ENCODE measurements at regions not wholly inside any gene's neighbourhood (a gene's known extent, or its start where the extent isn't known, plus 50 kb on each side); places are given as distances from the start of the nearest gene placed in this dataset.

DNA sequence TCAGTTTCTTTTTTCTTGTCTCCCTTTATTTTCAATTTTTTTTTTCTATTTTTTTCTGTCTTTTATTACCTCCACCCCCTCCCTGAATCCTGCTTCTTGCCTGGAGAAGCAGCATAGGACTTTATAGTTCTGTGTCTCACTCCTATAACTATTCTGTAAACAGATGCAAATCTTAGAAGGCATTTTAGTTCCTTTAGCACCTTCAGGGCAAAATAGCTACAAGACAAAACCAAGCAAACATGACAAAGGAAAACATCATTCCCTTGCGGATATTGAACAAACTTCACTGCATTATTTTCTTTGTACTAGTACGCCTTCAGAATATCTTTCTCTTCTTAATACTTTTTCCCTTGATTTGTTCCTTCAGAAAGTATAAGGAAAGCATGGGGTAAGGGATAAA is 446.2 kb upstream of the CHORDC1 start:
- H2AFZ ChIP-seq (ENCODE audit: low read length, unreplicated experiment): no peak overlapping the region
- no peak overlapping the region for H3K27ac ChIP-seq (ENCODE audit: low read depth, low read length)
- no peaks in the 10 kb centered on the region for H3K79me2 ChIP-seq (ENCODE audit: control insufficient read depth, insufficient read depth, low read length, unreplicated experiment)
- no peaks in the 10 kb centered on the region for H3K27me3 ChIP-seq (ENCODE audit: insufficient read depth, low read length)
- no peaks in the 10 kb centered on the region for H3K36me3 ChIP-seq (ENCODE audit: insufficient read depth, low read length)
- H3K4me3 ChIP-seq (ENCODE audit: low read depth, low read length): no peak overlapping the region
- no peaks in the 10 kb centered on the region for H3K4me1 ChIP-seq (ENCODE audit: control insufficient read depth, insufficient read depth, low read length, unreplicated experiment)

DNA sequence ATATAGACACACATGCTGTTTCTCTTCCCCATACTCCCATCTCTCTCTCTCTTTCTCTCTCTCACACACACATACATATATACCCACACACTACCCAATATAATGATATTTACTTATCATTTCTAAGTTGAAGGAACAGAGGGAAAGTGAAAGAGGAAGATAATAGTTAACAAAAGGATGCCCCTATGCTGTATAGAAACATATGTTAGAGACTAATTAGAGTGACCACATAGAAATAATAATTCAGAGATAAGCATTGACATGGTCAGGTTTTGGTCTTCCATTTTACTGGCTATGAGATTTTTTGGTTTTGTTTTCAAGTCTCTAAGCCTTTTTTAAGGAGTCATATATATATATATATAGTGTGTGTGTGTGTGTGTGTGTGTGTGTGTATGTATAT is 445.7 kb upstream of the CHORDC1 start:
- Histone ChIP-seq H3K4me3 (ENCODE audit: low read depth, low read length) (no peak overlapping the region), H3K27me3 (ENCODE audit: insufficient read depth, low read length) (no peaks in the 10 kb centered on the region), H3K27ac (ENCODE audit: low read depth, low read length) (no peak overlapping the region), H3K36me3 (ENCODE audit: insufficient read depth, low read length) (no peaks in the 10 kb centered on the region), H3K79me2 (ENCODE audit: control insufficient read depth, insufficient read depth, low read length, unreplicated experiment) (no peaks in the 10 kb centered on the region), H2AFZ (ENCODE audit: low read length, unreplicated experiment) (no peak overlapping the region), H3K4me1 (ENCODE audit: control insufficient read depth, insufficient read depth, low read length, unreplicated experiment) (no peaks in the 10 kb centered on the region)

DNA sequence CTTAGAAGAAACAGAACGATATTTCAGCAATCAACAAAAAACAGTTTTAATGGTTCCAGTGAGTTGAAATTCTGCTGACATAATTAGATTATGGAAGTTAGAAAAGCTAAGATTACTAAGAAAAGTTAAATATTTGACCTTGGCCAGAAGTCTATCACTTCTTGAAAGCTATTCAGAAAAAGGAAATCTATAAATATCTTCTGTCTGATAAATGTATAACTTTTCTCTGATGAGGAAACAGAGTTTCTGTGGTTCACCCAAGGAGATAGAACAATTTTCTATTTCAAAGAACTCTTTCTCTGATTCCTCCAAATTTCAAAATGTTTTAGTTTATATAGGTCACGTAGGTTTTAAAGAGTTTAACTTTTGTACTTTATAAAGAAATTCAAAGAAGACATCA is 438.4 kb upstream of the CHORDC1 start:
- Histone ChIP-seq H3K36me3 (ENCODE audit: insufficient read depth, low read length) (no peaks in the 10 kb centered on the region), H2AFZ (ENCODE audit: low read length, unreplicated experiment) (no peak overlapping the region), H3K27ac (ENCODE audit: low read depth, low read length) (no peak overlapping the region), H3K4me3 (ENCODE audit: low read depth, low read length) (no peak overlapping the region), H3K79me2 (ENCODE audit: control insufficient read depth, insufficient read depth, low read length, unreplicated experiment) (no peaks in the 10 kb centered on the region), H3K4me1 (ENCODE audit: control insufficient read depth, insufficient read depth, low read length, unreplicated experiment) (no peaks in the 10 kb centered on the region), H3K27me3 (ENCODE audit: insufficient read depth, low read length) (no peaks in the 10 kb centered on the region)

DNA sequence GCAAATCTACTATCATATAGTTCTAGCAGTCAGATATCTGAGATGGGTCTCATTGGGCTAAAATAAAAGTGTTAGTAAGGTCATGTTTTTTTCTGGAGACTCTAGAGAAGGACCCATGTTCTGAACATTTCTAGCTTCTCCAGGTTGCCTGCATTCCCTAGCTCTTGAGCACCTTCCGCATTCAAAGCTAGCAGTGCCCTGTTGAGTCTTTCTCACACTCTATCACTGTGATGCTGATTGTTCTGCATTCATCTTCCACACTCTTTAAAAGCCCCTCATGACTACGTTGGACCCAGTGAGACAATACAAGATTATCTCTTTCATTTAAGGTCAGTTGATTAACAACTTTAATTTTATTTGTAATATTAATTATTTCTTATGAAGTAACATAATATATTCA is 433.3 kb upstream of the CHORDC1 start:
- no peaks in the 10 kb centered on the region for H3K27me3 ChIP-seq (ENCODE audit: insufficient read depth, low read length)
- H3K36me3 ChIP-seq (ENCODE audit: insufficient read depth, low read length): no peaks in the 10 kb centered on the region
- no peaks in the 10 kb centered on the region for H3K4me1 ChIP-seq (ENCODE audit: control insufficient read depth, insufficient read depth, low read length, unreplicated experiment)
- no peak overlapping the region for H3K4me3 ChIP-seq (ENCODE audit: low read depth, low read length)
- H3K79me2 ChIP-seq (ENCODE audit: control insufficient read depth, insufficient read depth, low read length, unreplicated experiment): no peaks in the 10 kb centered on the region
- no peak overlapping the region for H3K27ac ChIP-seq (ENCODE audit: low read depth, low read length)
- H2AFZ ChIP-seq (ENCODE audit: low read length, unreplicated experiment): no peak overlapping the region

DNA sequence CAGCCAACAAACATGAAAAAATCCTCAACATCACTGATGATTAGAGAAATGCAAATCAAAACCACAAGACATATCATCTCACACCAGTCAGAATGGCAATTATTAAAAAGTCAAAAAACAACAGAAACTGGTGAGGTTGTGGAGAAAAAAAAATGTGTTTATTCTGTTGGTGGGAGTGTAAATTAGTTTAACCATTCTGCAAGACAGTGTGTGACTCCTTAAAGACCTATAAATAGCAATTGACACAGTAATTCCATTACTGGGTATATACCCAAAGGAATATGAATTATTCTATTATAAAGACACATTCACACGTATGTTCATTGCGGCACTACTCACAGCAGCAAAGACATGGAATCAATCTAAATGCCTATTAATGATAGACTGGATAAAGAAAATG is 427.3 kb upstream of the CHORDC1 start:
- no peak overlapping the region for H3K27ac ChIP-seq (ENCODE audit: low read depth, low read length)
- no peaks in the 10 kb centered on the region for H3K27me3 ChIP-seq (ENCODE audit: insufficient read depth, low read length)
- H3K79me2 ChIP-seq (ENCODE audit: control insufficient read depth, insufficient read depth, low read length, unreplicated experiment): no peaks in the 10 kb centered on the region

DNA sequence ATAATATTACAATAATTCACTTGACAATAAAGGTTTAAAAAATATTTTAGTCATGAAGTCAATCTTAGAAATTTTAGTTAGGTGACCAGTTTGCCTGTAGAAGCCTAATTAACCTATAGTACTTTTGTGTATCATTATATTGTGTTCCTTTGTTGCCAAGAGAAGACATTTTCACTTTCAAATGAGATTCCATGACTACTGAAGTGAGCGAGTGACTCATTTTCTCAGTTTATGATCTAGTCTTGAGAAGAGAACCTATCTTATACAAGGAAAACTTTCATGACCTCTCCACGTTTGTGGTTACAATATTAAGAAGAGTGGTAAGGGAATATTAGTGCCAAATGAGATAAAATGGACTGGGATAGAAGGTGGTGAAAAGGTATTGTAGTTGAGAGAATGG is 423.9 kb upstream of the CHORDC1 start:
- Histone ChIP-seq H3K79me2 (ENCODE audit: control insufficient read depth, insufficient read depth, low read length, unreplicated experiment) (no peaks in the 10 kb centered on the region), H3K36me3 (ENCODE audit: insufficient read depth, low read length) (no peaks in the 10 kb centered on the region)

More for the DNA sequence above, 427.3 kb upstream of the CHORDC1 start:
- Histone ChIP-seq H3K4me1 (ENCODE audit: control insufficient read depth, insufficient read depth, low read length, unreplicated experiment) (no peaks in the 10 kb centered on the region), H2AFZ (ENCODE audit: low read length, unreplicated experiment) (no peak overlapping the region), H3K4me3 (ENCODE audit: low read depth, low read length) (no peak overlapping the region), H3K36me3 (ENCODE audit: insufficient read depth, low read length) (no peaks in the 10 kb centered on the region)

DNA sequence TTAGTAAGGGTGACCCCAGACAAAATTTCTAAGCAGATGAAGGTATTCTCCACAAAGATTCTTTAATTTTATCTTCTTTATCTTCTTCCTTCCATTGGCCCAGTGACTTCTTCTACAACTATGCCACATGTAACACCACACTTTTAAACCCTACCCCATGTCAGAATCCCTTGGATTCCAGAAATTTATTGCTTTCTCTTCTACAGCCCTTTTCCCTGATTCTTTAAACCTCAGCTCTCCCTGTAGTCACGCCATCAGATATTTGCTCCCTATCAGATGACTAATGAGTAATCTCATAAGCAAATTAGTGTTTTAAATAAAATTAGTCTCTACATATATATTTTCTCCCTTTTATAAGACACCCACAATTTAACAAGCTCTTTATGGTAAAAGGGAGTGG is 423.4 kb upstream of the CHORDC1 start:
- Histone ChIP-seq H3K79me2 (ENCODE audit: control insufficient read depth, insufficient read depth, low read length, unreplicated experiment) (no peaks in the 10 kb centered on the region), H2AFZ (ENCODE audit: low read length, unreplicated experiment) (no peak overlapping the region), H3K4me3 (ENCODE audit: low read depth, low read length) (no peak overlapping the region), H3K27me3 (ENCODE audit: insufficient read depth, low read length) (no peaks in the 10 kb centered on the region), H3K27ac (ENCODE audit: low read depth, low read length) (no peak overlapping the region), H3K36me3 (ENCODE audit: insufficient read depth, low read length) (no peaks in the 10 kb centered on the region), H3K4me1 (ENCODE audit: control insufficient read depth, insufficient read depth, low read length, unreplicated experiment) (no peaks in the 10 kb centered on the region)

More for the DNA sequence above, 423.9 kb upstream of the CHORDC1 start:
- no peak overlapping the region for H2AFZ ChIP-seq (ENCODE audit: low read length, unreplicated experiment)
- H3K4me1 ChIP-seq (ENCODE audit: control insufficient read depth, insufficient read depth, low read length, unreplicated experiment): no peaks in the 10 kb centered on the region
- H3K27ac ChIP-seq (ENCODE audit: low read depth, low read length): no peak overlapping the region
- no peak overlapping the region for H3K4me3 ChIP-seq (ENCODE audit: low read depth, low read length)
- no peaks in the 10 kb centered on the region for H3K27me3 ChIP-seq (ENCODE audit: insufficient read depth, low read length)

DNA sequence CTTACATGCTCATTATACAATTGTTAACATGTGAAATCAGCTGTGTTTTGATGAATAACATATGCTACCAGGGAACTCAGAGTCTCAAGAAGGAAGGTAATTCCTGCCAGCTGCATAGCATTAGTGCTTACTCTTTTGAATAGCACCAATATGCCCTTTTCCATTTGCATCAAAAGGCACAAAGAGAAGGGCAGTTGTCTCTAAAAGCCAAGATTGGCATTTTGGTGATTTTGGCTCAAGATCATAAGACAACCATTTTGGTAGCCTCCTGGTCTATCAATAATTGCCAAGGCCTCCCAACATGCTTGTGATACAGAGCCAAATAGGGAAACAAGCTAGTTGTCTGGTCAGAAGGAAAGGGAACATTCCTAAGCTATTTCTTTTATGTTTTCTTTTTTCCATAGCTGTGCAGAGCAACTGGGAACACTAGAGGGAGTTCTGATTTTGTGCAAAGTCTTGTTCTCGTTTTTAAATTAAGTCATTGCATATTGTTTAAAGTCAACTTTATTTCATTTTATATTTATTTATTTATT is 416.7 kb upstream of the CHORDC1 start:
- H3K79me2 ChIP-seq (ENCODE audit: control insufficient read depth, insufficient read depth, low read length, unreplicated experiment): no peaks in the 10 kb centered on the region
- H3K4me3 ChIP-seq (ENCODE audit: low read depth, low read length): no peak overlapping the region
- no peak overlapping the region for H2AFZ ChIP-seq (ENCODE audit: low read length, unreplicated experiment)
- H3K27ac ChIP-seq (ENCODE audit: low read depth, low read length): no peak overlapping the region
- no peaks in the 10 kb centered on the region for H3K4me1 ChIP-seq (ENCODE audit: control insufficient read depth, insufficient read depth, low read length, unreplicated experiment)
- no peaks in the 10 kb centered on the region for H3K36me3 ChIP-seq (ENCODE audit: insufficient read depth, low read length)
- H3K27me3 ChIP-seq (ENCODE audit: insufficient read depth, low read length): no peaks in the 10 kb centered on the region

DNA sequence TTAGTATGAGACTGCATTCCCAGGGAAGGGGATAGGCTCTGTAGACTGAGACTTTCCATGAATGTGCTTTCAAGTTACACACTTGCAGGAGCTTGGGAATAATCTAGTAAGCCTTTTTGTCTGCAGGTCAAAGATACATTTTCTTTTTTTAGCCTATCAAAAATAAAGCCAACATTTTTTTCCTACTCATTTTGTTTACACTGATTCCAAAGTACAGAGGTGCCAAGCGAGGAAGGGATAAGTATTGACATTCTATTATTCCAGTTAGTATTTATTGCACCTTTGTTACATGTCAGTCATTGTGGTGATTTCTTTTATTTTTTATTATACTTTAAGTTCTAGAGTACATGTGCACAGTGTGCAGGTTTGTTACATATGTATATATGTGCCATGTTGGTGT is 413.0 kb upstream of the CHORDC1 start:
- H3K36me3 ChIP-seq (ENCODE audit: insufficient read depth, low read length): no peaks in the 10 kb centered on the region
- H3K27ac ChIP-seq (ENCODE audit: low read depth, low read length): no peak overlapping the region
- H3K79me2 ChIP-seq (ENCODE audit: control insufficient read depth, insufficient read depth, low read length, unreplicated experiment): no peaks in the 10 kb centered on the region
- no peaks in the 10 kb centered on the region for H3K27me3 ChIP-seq (ENCODE audit: insufficient read depth, low read length)
- H3K4me3 ChIP-seq (ENCODE audit: low read depth, low read length): no peak overlapping the region
- H2AFZ ChIP-seq (ENCODE audit: low read length, unreplicated experiment): no peak overlapping the region
- H3K4me1 ChIP-seq (ENCODE audit: control insufficient read depth, insufficient read depth, low read length, unreplicated experiment): no peaks in the 10 kb centered on the region

DNA sequence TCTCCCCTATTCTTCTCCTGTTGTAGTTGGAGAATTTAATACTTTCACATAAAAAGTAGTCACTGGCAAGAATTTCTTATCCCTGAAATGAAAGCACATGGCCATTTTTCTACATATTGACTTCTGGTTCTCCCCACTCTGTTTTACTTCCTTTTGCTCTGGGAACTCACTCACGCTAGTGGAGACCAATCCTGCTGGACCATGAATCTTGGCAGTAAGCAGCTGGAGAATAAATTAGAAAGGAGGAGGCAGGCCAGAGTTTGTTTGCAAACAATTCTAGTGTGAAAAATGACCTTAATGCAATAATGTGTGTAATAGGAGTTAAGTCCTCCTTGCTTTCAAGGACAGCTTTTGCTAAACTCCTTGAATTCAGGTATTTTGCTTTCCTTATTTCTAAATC is 412.3 kb upstream of the CHORDC1 start:
- H3K79me2 ChIP-seq (ENCODE audit: control insufficient read depth, insufficient read depth, low read length, unreplicated experiment): no peaks in the 10 kb centered on the region
- no peaks in the 10 kb centered on the region for H3K36me3 ChIP-seq (ENCODE audit: insufficient read depth, low read length)
- no peak overlapping the region for H3K4me3 ChIP-seq (ENCODE audit: low read depth, low read length)
- H2AFZ ChIP-seq (ENCODE audit: low read length, unreplicated experiment): no peak overlapping the region
- no peaks in the 10 kb centered on the region for H3K27me3 ChIP-seq (ENCODE audit: insufficient read depth, low read length)
- no peaks in the 10 kb centered on the region for H3K4me1 ChIP-seq (ENCODE audit: control insufficient read depth, insufficient read depth, low read length, unreplicated experiment)
- H3K27ac ChIP-seq (ENCODE audit: low read depth, low read length): no peak overlapping the region

DNA sequence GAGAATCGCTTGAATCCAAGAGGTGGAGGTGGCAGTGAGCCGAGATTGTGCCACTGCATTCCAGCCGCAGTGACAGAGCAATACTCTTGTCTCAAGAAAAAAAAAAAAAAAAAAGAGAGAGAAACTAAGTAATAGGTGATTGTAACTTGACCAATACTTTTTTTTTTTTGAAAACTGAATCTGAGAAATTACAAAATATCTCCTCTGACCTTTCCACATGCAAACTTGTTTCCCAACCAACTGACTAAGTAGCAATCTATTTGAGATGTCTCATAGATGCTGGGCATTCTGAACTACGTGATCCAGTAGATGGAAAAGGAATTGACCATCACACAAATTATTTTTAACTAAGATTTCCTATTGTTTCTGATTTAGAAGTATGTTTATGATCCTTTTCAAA is 407.3 kb upstream of the CHORDC1 start:
- H3K27me3 ChIP-seq (ENCODE audit: insufficient read depth, low read length): no peaks in the 10 kb centered on the region
- H3K27ac ChIP-seq (ENCODE audit: low read depth, low read length): no peak overlapping the region
- no peaks in the 10 kb centered on the region for H3K79me2 ChIP-seq (ENCODE audit: control insufficient read depth, insufficient read depth, low read length, unreplicated experiment)
- H3K36me3 ChIP-seq (ENCODE audit: insufficient read depth, low read length): no peaks in the 10 kb centered on the region
- no peak overlapping the region for H3K4me3 ChIP-seq (ENCODE audit: low read depth, low read length)
- no peaks in the 10 kb centered on the region for H3K4me1 ChIP-seq (ENCODE audit: control insufficient read depth, insufficient read depth, low read length, unreplicated experiment)
- no peak overlapping the region for H2AFZ ChIP-seq (ENCODE audit: low read length, unreplicated experiment)

Data from ACC112 (cell line).